ENCODE measurements at regions not wholly inside any gene's neighbourhood (a gene's known extent, or its start where the extent isn't known, plus 50 kb on each side); places are given as distances from the start of the nearest gene placed in this dataset.

DNA sequence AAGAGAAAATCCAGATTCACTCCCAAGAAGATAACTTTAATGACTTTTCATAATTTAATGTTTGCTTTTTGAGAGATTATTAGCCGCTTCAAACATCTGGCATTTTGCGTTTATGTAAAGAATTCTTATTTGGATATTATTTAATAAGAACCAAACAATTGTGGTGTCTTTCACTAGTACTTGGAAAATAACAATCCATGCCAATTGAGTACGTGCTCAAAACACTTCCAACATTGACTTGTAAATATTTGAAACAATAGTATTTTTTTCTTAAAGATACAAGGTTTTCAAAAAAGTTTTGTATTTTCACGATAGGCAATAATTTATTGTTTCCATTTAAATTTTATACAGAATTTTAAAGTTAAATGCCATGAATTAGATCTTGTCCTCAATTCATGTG, 498.7 kb downstream of the AMY1C start:
- no peak for FAIRE-seq
- WGBS (ENCODE audit: low lambda C conversion rate): 3% methylated on average over 4 of the region's 4 CpGs
- ATAC-seq: no peak

DNA sequence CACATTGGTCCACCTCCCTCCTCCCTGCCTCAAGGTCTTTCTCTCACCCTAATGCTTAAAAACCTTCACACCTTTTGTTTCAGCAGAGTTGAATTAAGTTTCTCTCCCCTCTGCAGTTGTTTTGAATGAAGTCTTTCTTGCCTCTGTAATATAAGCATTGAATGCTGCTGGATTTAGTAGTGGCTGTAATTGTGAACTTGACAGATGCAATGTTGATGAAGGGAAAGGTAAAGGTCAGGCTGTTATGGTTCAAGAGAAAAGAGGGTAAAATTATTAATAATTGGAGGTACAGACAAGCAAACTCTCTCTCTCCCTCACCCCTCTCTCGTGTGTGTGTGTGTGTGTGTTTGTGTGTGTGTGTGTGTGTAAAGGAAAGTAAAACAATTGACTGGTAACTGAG, 509.8 kb downstream of the AMY1C start:
- POLR2A ChIA-PET: no interaction called here
- BruUV-seq (replicated peaks): no TSS peak
- in situ Hi-C loops (cut with HindIII; ENCODE audit: extremely low pct_ligation_motif_present, low pct_unique_long_range_greater_than_20kb): no loop called here
- TF ChIP-seq HOXA9 (CRISPR knock-in tag; IDR thresholded peaks at IDR 0.05; ENCODE audit: borderline replicate concordance) (no peak), SP2 (CRISPR knock-in tag; IDR thresholded peaks at IDR 0.05) (no peak), NFYC (CRISPR knock-in tag; IDR thresholded peaks at IDR 0.05) (no peak), ZNF790 (CRISPR knock-in tag; IDR thresholded peaks at IDR 0.05; ENCODE audit: borderline replicate concordance) (no peak), ZNF781 (CRISPR knock-in tag; IDR thresholded peaks at IDR 0.05; ENCODE audit: borderline replicate concordance, not compliant biosample characterization) (no peak), ZNF274 (CRISPR knock-in tag; IDR thresholded peaks at IDR 0.05) (no peak), XRCC5 (optimal IDR thresholded peaks at IDR 0.05; ENCODE audit: low read length) (no peak), ZNF558 (CRISPR knock-in tag; IDR thresholded peaks at IDR 0.05; ENCODE audit: borderline replicate concordance) (no peak), ZNF572 (CRISPR knock-in tag; IDR thresholded peaks at IDR 0.05) (no peak)
- TF ChIP-seq, protein P1, sequence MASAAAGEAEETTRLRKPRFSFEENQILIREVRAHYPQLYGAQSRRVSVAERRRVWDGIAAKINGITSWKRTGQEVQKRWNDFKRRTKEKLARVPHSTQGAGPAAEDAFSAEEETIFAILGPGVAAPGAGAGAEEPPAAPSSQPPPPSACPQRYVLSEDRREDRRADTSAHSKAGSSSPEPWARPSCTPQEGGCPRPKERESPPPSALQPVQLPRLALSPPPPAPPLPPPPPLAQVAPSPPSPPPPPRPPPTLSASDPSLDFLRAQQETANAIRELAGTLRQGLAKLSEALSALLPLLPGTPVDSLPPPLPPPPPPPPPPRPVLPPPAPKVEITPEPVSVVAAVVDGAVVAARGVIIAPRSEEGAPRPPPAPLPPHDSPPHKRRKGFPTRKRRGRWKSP (CRISPR knock-in tag; IDR thresholded peaks at IDR 0.05): no peak

More for the DNA sequence above, 498.7 kb downstream of the AMY1C start:
- Histone ChIP-seq H3K9ac (ENCODE audit: insufficient read depth, low read depth, low read length) (no peak overlapping the region), H3K36me3 (replicated peaks in 1 of 2; ENCODE audit: control insufficient read depth in 1 of 2, insufficient read depth in 2 of 2, low read length in 2 of 2) (no peaks in the 10 kb centered on the region), H3K27ac (ENCODE audit: extremely low read length, insufficient read depth, low read length) (no peak overlapping the region), H3K4me1 (ENCODE audit: insufficient read depth, low read length) (no peaks in the 10 kb centered on the region), H3K79me2 (ENCODE audit: insufficient read depth, low read length) (no peaks in the 10 kb centered on the region), H3K4me2 (ENCODE audit: low read depth, low read length) (no peak overlapping the region), H2AFZ (ENCODE audit: low read length) (no peak overlapping the region), H4K20me1 (ENCODE audit: insufficient read depth, low read length) (no peaks in the 10 kb centered on the region), H3K27me3 (ENCODE audit: control insufficient read depth in 1 of 2, insufficient read depth in 2 of 2, low read length in 2 of 2) (no peaks in the 10 kb centered on the region), H3K4me3 (replicated peaks in 1 of 3; ENCODE audit: insufficient read depth in 1 of 3, low read depth in 2 of 3, low read length in 3 of 3) (no peak overlapping the region), H3K9me3 (ENCODE audit: low read length) (no peaks in the 10 kb centered on the region)
- intact Hi-C loops (cut with micrococcal nuclease; ENCODE audit: unreplicated experiment) (no loop called here), in situ Hi-C loops (cut with HindIII; ENCODE audit: extremely low pct_ligation_motif_present, low pct_unique_long_range_greater_than_20kb) (no loop called here)
- no peak for DNase-seq (ENCODE audit: low spot score)
- TF ChIP-seq CHD4 (IDR thresholded peaks at IDR 0.05; ENCODE audit: borderline replicate concordance, low read length): no peak
- no peak for TF ChIP-seq KLF11 (CRISPR knock-in tag; IDR thresholded peaks at IDR 0.05)
- TF ChIP-seq HDAC2 (CRISPR knock-in tag; IDR thresholded peaks at IDR 0.05): no peak
- no peak for TF ChIP-seq NR2F6 (IDR thresholded peaks at IDR 0.05)
- TF ChIP-seq NR2F6 (CRISPR knock-in tag; IDR thresholded peaks at IDR 0.05): no peak
- TF ChIP-seq, protein P2, sequence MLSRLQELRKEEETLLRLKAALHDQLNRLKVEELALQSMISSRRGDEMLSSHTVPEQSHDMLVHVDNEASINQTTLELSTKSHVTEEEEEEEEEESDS (CRISPR knock-in tag; IDR thresholded peaks at IDR 0.05; ENCODE audit: borderline replicate concordance): no peak
- no peak for TF ChIP-seq TEAD3 (CRISPR knock-in tag; optimal IDR thresholded peaks at IDR 0.05; ENCODE audit: borderline replicate concordance)
- TF ChIP-seq ZNF274 (CRISPR knock-in tag; IDR thresholded peaks at IDR 0.05): no peak
- TF ChIP-seq ZNF7 (CRISPR knock-in tag; IDR thresholded peaks at IDR 0.05): no peak
- no peak for TF ChIP-seq GATAD1 (CRISPR knock-in tag; IDR thresholded peaks at IDR 0.05)
- TF ChIP-seq, protein P3, sequence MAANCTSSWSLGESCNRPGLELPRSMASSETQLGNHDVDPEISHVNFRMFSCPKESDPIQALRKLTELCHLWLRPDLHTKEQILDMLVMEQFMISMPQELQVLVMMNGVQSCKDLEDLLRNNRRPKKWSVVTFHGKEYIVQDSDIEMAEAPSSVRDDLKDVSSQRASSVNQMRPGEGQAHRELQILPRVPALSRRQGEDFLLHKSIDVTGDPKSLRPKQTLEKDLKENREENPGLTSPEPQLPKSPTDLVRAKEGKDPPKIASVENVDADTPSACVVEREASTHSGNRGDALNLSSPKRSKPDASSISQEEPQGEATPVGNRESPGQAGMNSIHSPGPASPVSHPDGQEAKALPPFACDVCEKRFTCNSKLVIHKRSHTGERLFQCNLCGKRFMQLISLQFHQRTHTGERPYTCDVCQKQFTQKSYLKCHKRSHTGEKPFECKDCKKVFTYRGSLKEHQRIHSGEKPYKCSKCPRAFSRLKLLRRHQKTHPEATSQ (CRISPR knock-in tag; IDR thresholded peaks at IDR 0.05; ENCODE audit: borderline replicate concordance): no peak
- TF ChIP-seq FOXK2 (IDR thresholded peaks at IDR 0.05): no peak
- no peak for TF ChIP-seq ZNF124 (CRISPR knock-in tag; IDR thresholded peaks at IDR 0.05)
- TF ChIP-seq KLF12 (CRISPR knock-in tag; IDR thresholded peaks at IDR 0.05; ENCODE audit: borderline replicate concordance): no peak
- TF ChIP-seq KLF16 (CRISPR knock-in tag; IDR thresholded peaks at IDR 0.05): no peak
- no peak for TF ChIP-seq ZNF383 (CRISPR knock-in tag; IDR thresholded peaks at IDR 0.05; ENCODE audit: borderline replicate concordance)
- TF ChIP-seq NRL (CRISPR knock-in tag; IDR thresholded peaks at IDR 0.05; ENCODE audit: borderline replicate concordance): no peak
- TF ChIP-seq SP140L (CRISPR knock-in tag; IDR thresholded peaks at IDR 0.05; ENCODE audit: borderline replicate concordance): no peak
- no peak for TF ChIP-seq ZNF256 (CRISPR knock-in tag; conservative IDR thresholded peaks at IDR 0.05)
- POLR2A ChIA-PET: no interaction called here
- CTCF ChIA-PET (ENCODE audit: low intra/inter-chr PET ratio, low total read pairs): no interaction called here
- no TSS peak for BruUV-seq (replicated peaks)

More for the DNA sequence above, 509.8 kb downstream of the AMY1C start:
- no peak overlapping the region for H3K4me3 ChIP-seq (replicated peaks in 1 of 3; ENCODE audit: insufficient read depth in 1 of 3, low read depth in 2 of 3, low read length in 3 of 3)
- no peaks in the 10 kb centered on the region for H4K20me1 ChIP-seq (ENCODE audit: insufficient read depth, low read length)
- intact Hi-C loops (cut with micrococcal nuclease; ENCODE audit: unreplicated experiment): no loop called here
- no peak overlapping the region for H3K4me2 ChIP-seq (ENCODE audit: low read depth, low read length)
- no peaks in the 10 kb centered on the region for H3K27me3 ChIP-seq (ENCODE audit: control insufficient read depth in 1 of 2, insufficient read depth in 2 of 2, low read length in 2 of 2)
- H3K9ac ChIP-seq (ENCODE audit: insufficient read depth, low read depth, low read length): no peak overlapping the region
- no peak overlapping the region for H2AFZ ChIP-seq (ENCODE audit: low read length)
- CTCF ChIA-PET (ENCODE audit: low intra/inter-chr PET ratio, low total read pairs): no interaction called here
- H3K36me3 ChIP-seq (replicated peaks in 1 of 2; ENCODE audit: control insufficient read depth in 1 of 2, insufficient read depth in 2 of 2, low read length in 2 of 2): no peaks in the 10 kb centered on the region
- ATAC-seq: no peak
- no peaks in the 10 kb centered on the region for H3K79me2 ChIP-seq (ENCODE audit: insufficient read depth, low read length)
- no peak for FAIRE-seq
- no peak overlapping the region for H3K27ac ChIP-seq (ENCODE audit: extremely low read length, insufficient read depth, low read length)
- DNase-seq (ENCODE audit: low spot score): no peak
- no peaks in the 10 kb centered on the region for H3K4me1 ChIP-seq (ENCODE audit: insufficient read depth, low read length)
- 0 out of 2 replicates have a peak, but pooled peaks cover 6% of the 10 kb centered on the region for H3K9me3 ChIP-seq (ENCODE audit: low read length)
- WGBS (ENCODE audit: low lambda C conversion rate): 0% methylated on average over 1 of the region's 1 CpG
